Naive thymus-derived CD4-positive, alpha-beta T cell (primary cell): ENCODE measurements at regions not wholly inside any gene's neighbourhood (a gene's known extent, or its start where the extent isn't known, plus 50 kb on each side); places are given as distances from the start of the nearest gene placed in this dataset.

Experiments
- ATAC-seq: fragments of 150-1000 bp; cut with Tn5 transposase; 2 replicates; pipeline ENCODE4 v1.10.0; 2021; ENCODE audit warnings: mild to moderate bottlenecking, moderate library complexity
- CTCF ChIA-PET: fragments of 350-600 bp; sonication (Branson Sonifier 250); formaldehyde crosslinking; loops from one replicate; lab custom pipeline; 2021; ENCODE audit warnings: antibody characterized with exemption; lab: Charles Lee
- POLR2A ChIA-PET: fragments of 350-600 bp; sonication (Branson Sonifier 250); formaldehyde crosslinking; loops from one replicate; lab custom pipeline; 2021; ENCODE audit warnings: antibody characterized with exemption, inconsistent platforms; lab: Charles Lee
- DNase-seq, 9 donors: peaks; one replicate each; pipeline versions ENCODE4 v3.0.0 to v3.0.0-alpha.2; 2020 to 2022; ENCODE audit warnings: mixed read lengths in 1 of 9
- H3K27ac ChIP-seq: one replicate; pipeline ENCODE4 v1.7.0; 2013; ENCODE audit warnings: mild to moderate bottlenecking, low read depth, low read length, moderate library complexity
- H3K27me3 ChIP-seq, 2 donors: one replicate each; pipeline ENCODE4 v1.7.0; 2013; ENCODE audit warnings: low read length in 2 of 2, mild to moderate bottlenecking in 2 of 2, moderate library complexity in 2 of 2; ENCODE audit not compliant: control insufficient read depth in 2 of 2, insufficient read depth in 2 of 2
- H3K36me3 ChIP-seq, 3 experiments: 1 replicate in 2 of 3; 2 replicates in 1 of 3; pipeline ENCODE4 v1.7.0; 2013; ENCODE audit warnings: low read length in 3 of 3, mild to moderate bottlenecking in 3 of 3, moderate library complexity in 1 of 3; ENCODE audit not compliant: insufficient read depth in 3 of 3, control insufficient read depth in 2 of 3
- H3K4me1 ChIP-seq, 2 donors: one replicate each; pipeline ENCODE4 v1.7.0; 2013; ENCODE audit warnings: low read length in 2 of 2, mild to moderate bottlenecking in 2 of 2, moderate library complexity in 1 of 2; ENCODE audit not compliant: control insufficient read depth in 2 of 2, insufficient read depth in 2 of 2
- H3K4me3 ChIP-seq: 2 replicates; pipeline ENCODE4 v1.7.0; 2013; ENCODE audit warnings: mild to moderate bottlenecking, low read length
- H3K9me3 ChIP-seq, 3 experiments: 1 replicate in 2 of 3; 2 replicates in 1 of 3; pipeline ENCODE4 v1.7.0; 2013; ENCODE audit warnings: low read length in 3 of 3; ENCODE audit not compliant: control insufficient read depth in 2 of 3
- H3K27ac Mint-ChIP-seq, 9 donors: one replicate each; pipeline ENCODE4 v1.8.0; 2020 to 2022; ENCODE audit warnings: mixed read lengths in 9 of 9, mild to moderate bottlenecking in 8 of 9, moderate library complexity in 5 of 9, inconsistent platforms in 2 of 9
- H3K27me3 Mint-ChIP-seq, 5 donors: one replicate each; pipeline ENCODE4 v1.8.0; 2021 to 2022; ENCODE audit warnings: mixed read lengths in 5 of 5, mild to moderate bottlenecking in 1 of 5
- H3K36me3 Mint-ChIP-seq, 5 donors: one replicate each; pipeline ENCODE4 v1.8.0; 2020 to 2022; ENCODE audit warnings: mixed read lengths in 5 of 5, mild to moderate bottlenecking in 3 of 5, inconsistent platforms in 1 of 5
- H3K4me1 Mint-ChIP-seq, 7 donors: one replicate each; pipeline ENCODE4 v1.8.0; 2020 to 2022; ENCODE audit warnings: mixed read lengths in 7 of 7, mild to moderate bottlenecking in 3 of 7, inconsistent platforms in 1 of 7
- H3K4me3 Mint-ChIP-seq, 10 donors: one replicate each; pipeline ENCODE4 v1.8.0; 2020 to 2022; ENCODE audit warnings: mild to moderate bottlenecking in 10 of 10, mixed read lengths in 10 of 10, moderate library complexity in 6 of 10, inconsistent platforms in 2 of 10
- H3K9me3 Mint-ChIP-seq, 11 donors: one replicate each; pipeline ENCODE4 v1.8.0; 2020 to 2022; ENCODE audit warnings: mixed read lengths in 11 of 11, mild to moderate bottlenecking in 4 of 11, inconsistent platforms in 1 of 11, moderate library complexity in 1 of 11
- intact Hi-C, 2 donors: fragments of 100-400 bp; cut with micrococcal nuclease; formaldehyde crosslinking; loops; one replicate each; pipeline ENCODE4 v1.15.1; 2023

DNA sequence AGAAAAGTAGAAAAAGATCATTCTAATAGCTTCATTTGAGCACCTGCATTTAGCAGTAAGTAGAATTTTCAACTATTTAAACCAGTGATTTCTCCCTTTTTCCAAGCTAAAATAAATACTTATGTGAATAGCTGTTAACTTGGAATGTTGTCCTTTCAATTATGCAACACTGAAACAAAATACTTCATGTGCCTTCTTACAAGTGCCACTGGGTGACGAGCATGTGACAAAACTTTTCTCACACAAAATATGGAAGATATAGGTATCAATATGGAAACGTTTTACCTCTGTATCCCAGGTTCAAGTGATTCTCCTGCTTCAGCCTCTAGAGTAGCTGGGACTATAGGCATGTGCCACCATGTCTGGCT, 708.3 kb downstream of the STIM2 start:
- Mint-ChIP-seq H3K4me3 (no peak overlapping the region), H3K36me3 (no peaks in the 10 kb centered on the region), H3K27ac (no peak overlapping the region), H3K9me3 (peaks cover 0 to 16% (median 2%) of the 10 kb centered on the region in 11 donors), H3K27me3 (no peaks in the 10 kb centered on the region), H3K4me1 (no peaks in the 10 kb centered on the region)
- intact Hi-C loops = no loop called here
- no peak overlapping the region for H3K4me3 ChIP-seq
- H3K9me3 ChIP-seq = no peaks in the 10 kb centered on the region
- no peak for DNase-seq
- no peaks in the 10 kb centered on the region for H3K4me1 ChIP-seq
- H3K27me3 ChIP-seq = no peaks in the 10 kb centered on the region
- ChIA-PET POLR2A (no interaction called here), CTCF (no interaction called here)
- H3K36me3 ChIP-seq = no peaks in the 10 kb centered on the region
- H3K27ac ChIP-seq = no peak overlapping the region
- no peak for ATAC-seq

DNA sequence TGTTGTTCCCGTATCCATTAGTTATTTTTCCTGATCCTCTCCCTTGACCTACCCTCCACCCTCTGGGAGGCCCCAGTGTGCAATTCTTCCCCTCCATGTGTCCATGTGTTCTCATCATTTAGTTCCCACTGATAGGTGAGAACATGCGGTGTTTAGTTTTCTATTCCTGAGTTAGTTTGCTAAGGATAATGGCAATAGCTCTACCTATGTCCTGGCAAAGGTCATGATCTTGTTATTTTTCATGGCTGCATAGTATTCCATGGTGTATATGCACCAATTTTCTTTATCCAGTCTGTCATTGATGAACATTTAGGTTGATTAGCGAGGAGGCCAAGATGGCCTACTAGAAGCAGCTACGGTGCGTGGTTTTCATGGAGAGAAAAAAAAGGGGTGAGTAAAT, 714.1 kb downstream of the STIM2 start:
- H3K27ac Mint-ChIP-seq = no peak overlapping the region
- no peak for ATAC-seq
- no peaks in the 10 kb centered on the region for H3K36me3 Mint-ChIP-seq
- H3K27me3 Mint-ChIP-seq = no peaks in the 10 kb centered on the region
- no peak for DNase-seq
- intact Hi-C loops = no loop called here
- ChIA-PET POLR2A (no interaction called here), CTCF (no interaction called here)
- no peaks in the 10 kb centered on the region for H3K4me1 Mint-ChIP-seq
- no peak overlapping the region for H3K4me3 Mint-ChIP-seq
- Histone ChIP-seq H3K27ac (no peak overlapping the region), H3K27me3 (no peaks in the 10 kb centered on the region), H3K36me3 (no peaks in the 10 kb centered on the region), H3K9me3 (no peaks in the 10 kb centered on the region), H3K4me1 (no peaks in the 10 kb centered on the region), H3K4me3 (no peak overlapping the region)
- H3K9me3 Mint-ChIP-seq = peaks cover 0 to 24% (median 4%) of the 10 kb centered on the region in 11 donors

DNA sequence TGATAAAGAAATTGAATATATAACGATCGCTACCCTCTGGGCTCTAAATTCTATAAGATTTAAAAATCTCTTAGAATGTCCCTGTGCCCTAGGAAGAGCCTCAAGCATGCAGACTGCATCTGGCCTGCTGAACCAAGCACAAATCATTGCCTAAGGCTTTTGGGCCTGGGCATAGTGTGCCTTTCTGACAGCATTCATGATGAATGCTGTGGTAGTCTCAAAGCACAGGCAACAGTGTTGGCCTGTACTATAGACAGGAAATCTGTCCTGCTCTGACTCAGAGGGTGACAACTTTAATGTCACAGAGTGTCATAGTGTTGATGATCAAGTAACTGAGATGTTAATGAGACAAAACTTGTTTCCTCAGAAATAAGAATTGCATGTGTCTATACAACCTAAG, 717.3 kb downstream of the STIM2 start:
- H3K27ac Mint-ChIP-seq = no peak overlapping the region
- Histone ChIP-seq H3K36me3 (no peaks in the 10 kb centered on the region), H3K9me3 (no peaks in the 10 kb centered on the region), H3K27ac (no peak overlapping the region), H3K27me3 (no peaks in the 10 kb centered on the region), H3K4me1 (no peaks in the 10 kb centered on the region), H3K4me3 (no peak overlapping the region)
- ATAC-seq (no peak), DNase-seq (no peak)
- H3K4me1 Mint-ChIP-seq = no peaks in the 10 kb centered on the region
- ChIA-PET POLR2A (no interaction called here), CTCF (no interaction called here)
- peaks cover 0 to 20% (median 4%) of the 10 kb centered on the region in 11 donors for H3K9me3 Mint-ChIP-seq
- no peak overlapping the region for H3K4me3 Mint-ChIP-seq
- H3K27me3 Mint-ChIP-seq = no peaks in the 10 kb centered on the region
- intact Hi-C loops = no loop called here
- no peaks in the 10 kb centered on the region for H3K36me3 Mint-ChIP-seq

DNA sequence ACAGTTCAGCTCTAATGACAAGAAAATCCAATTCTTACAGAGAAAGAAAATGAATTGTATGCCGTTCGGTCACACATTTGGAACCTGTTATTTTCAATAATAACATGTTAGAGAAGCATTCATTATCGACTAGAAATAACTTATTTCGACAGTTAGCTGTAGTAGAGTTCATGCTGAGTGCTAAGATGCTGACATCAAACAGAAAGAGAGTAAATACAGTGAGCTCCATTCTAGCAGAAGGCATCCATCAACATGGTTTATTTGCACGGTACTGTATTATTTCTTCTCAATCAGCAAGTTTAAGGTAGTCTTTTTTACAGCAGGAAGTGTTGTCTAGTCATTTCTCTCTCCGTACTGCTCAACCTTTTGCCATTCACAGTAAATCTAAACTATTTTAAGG, 732.1 kb downstream of the STIM2 start:
- H3K27ac ChIP-seq = no peak overlapping the region
- DNase-seq = no peak
- Mint-ChIP-seq H3K27ac (no peak overlapping the region), H3K36me3 (no peaks in the 10 kb centered on the region), H3K4me3 (no peak overlapping the region), H3K4me1 (no peaks in the 10 kb centered on the region), H3K27me3 (no peaks in the 10 kb centered on the region), H3K9me3 (peaks cover 0 to 5% (median 0%) of the 10 kb centered on the region in 11 donors)
- no peaks in the 10 kb centered on the region for H3K36me3 ChIP-seq
- ChIA-PET CTCF (no interaction called here), POLR2A (no interaction called here)
- H3K9me3 ChIP-seq = no peaks in the 10 kb centered on the region
- H3K4me1 ChIP-seq = no peaks in the 10 kb centered on the region
- ATAC-seq = no peak
- H3K27me3 ChIP-seq = no peaks in the 10 kb centered on the region
- intact Hi-C loops = no loop called here
- H3K4me3 ChIP-seq = no peak overlapping the region

DNA sequence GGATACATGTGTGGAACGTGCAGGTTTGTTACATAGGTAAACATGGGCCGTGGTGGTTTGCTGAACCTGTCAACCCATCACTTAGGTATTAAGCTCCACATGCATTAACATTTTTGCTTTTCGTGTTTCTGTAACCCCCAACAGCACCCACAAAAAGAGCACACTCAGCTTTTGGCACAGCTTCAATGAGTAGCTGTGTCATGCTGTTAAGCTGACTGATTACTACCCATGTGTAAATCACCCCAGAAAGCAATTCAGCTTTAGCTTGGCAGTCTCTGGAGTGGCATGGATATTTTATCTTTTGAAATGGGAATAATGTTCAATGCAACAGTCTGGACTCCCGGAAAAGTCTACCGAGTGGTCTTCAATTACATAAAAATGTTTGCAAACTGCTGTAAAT, 734.3 kb downstream of the STIM2 start:
- Histone ChIP-seq H3K27ac (no peak overlapping the region), H3K4me3 (no peak overlapping the region), H3K36me3 (no peaks in the 10 kb centered on the region), H3K27me3 (no peaks in the 10 kb centered on the region), H3K9me3 (no peaks in the 10 kb centered on the region), H3K4me1 (no peaks in the 10 kb centered on the region)
- H3K4me3 Mint-ChIP-seq = no peak overlapping the region
- ChIA-PET CTCF (no interaction called here), POLR2A (no interaction called here)
- H3K4me1 Mint-ChIP-seq = no peaks in the 10 kb centered on the region
- no peak overlapping the region for H3K27ac Mint-ChIP-seq
- intact Hi-C loops = no loop called here
- ATAC-seq = no peak
- H3K36me3 Mint-ChIP-seq = no peaks in the 10 kb centered on the region
- H3K9me3 Mint-ChIP-seq = peaks cover 0 to 5% (median 0%) of the 10 kb centered on the region in 11 donors
- no peak for DNase-seq
- no peaks in the 10 kb centered on the region for H3K27me3 Mint-ChIP-seq

DNA sequence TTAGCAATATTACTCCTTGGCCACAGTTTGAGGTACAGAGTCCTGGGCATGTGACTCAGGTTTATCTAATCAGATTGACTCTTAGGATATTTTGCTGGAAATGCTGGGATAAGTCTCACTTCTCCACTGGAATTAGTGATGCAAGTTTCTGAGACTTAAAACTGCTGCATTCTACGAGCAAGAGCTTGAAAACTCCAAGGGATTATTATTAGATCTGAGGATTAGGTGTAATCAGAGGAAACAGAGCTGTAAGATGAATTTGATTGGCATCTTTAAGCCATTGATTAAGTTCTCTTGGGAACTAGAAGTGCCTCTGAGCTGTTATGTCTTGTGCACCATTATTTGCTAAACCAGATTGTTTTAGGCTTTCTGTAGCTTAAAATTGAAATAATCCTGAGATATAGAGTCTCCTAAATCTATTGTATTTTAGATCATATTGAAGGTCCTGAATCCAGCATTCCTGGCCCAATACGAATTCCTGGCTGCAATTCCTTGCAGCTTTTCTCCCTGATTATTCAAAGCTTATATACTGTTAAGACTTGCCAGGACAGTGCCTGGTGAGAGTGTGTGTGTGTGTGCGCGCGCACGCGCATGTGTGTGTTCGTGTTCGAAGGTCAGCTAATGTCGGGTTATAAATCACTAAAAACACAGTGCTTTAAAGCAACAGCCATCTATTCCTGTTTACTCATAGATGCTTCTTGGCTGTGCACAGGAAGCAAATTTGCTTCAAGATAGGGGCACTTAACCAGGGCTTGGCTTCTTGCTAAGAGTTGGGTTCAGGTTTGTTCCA, 735.1 kb downstream of the STIM2 start:
- no peak overlapping the region for H3K4me3 Mint-ChIP-seq
- ATAC-seq (no peak), DNase-seq (no peak)
- H3K9me3 ChIP-seq = no peaks in the 10 kb centered on the region
- H3K36me3 Mint-ChIP-seq = no peaks in the 10 kb centered on the region
- ChIA-PET POLR2A (no interaction called here), CTCF (no interaction called here)
- H3K36me3 ChIP-seq = no peaks in the 10 kb centered on the region
- H3K27me3 ChIP-seq = no peaks in the 10 kb centered on the region
- no peaks in the 10 kb centered on the region for H3K4me1 ChIP-seq
- no peaks in the 10 kb centered on the region for H3K27me3 Mint-ChIP-seq
- no peak overlapping the region for H3K4me3 ChIP-seq
- no peaks in the 10 kb centered on the region for H3K4me1 Mint-ChIP-seq
- peaks cover 0 to 5% (median 0%) of the 10 kb centered on the region in 11 donors for H3K9me3 Mint-ChIP-seq
- H3K27ac ChIP-seq = no peak overlapping the region
- no peak overlapping the region for H3K27ac Mint-ChIP-seq
- intact Hi-C loops = no loop called here

DNA sequence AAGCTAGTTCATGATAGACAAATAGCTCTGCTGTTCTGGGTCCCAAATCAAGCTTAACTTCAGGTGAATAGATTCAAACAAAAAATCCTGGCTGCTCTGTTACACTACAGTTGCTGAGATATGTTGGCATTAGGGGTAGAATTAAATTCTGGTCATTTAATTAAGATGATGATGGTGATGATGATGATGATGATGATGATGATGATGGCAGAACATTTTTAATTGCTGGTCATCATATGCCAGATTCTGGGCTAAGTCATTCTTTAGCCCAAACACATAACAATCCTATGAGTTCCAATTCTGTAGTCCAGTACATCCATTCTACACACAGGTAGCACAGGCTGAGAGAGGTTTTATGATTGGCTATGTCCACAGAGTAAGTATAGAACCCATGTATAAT, 741.5 kb downstream of the STIM2 start:
- H3K27me3 ChIP-seq = no peaks in the 10 kb centered on the region
- intact Hi-C loops = no loop called here
- Mint-ChIP-seq H3K27ac (no peak overlapping the region), H3K9me3 (peaks cover 0 to 10% (median 7%) of the 10 kb centered on the region in 11 donors), H3K4me1 (no peaks in the 10 kb centered on the region), H3K27me3 (no peaks in the 10 kb centered on the region), H3K36me3 (no peaks in the 10 kb centered on the region), H3K4me3 (no peak overlapping the region)
- ATAC-seq = no peak
- no peaks in the 10 kb centered on the region for H3K4me1 ChIP-seq
- H3K36me3 ChIP-seq = no peaks in the 10 kb centered on the region
- no peaks in the 10 kb centered on the region for H3K9me3 ChIP-seq
- no peak overlapping the region for H3K4me3 ChIP-seq
- CTCF ChIA-PET = no interaction called here
- POLR2A ChIA-PET = no interaction called here
- no peak overlapping the region for H3K27ac ChIP-seq
- DNase-seq = no peak
